ENCODE measurements at regions not wholly inside any gene's neighbourhood (a gene's known extent, or its start where the extent isn't known, plus 50 kb on each side); places are given as distances from the start of the nearest gene placed in this dataset.

- DNase-seq: no peak
Observed at GRCh38 chr4:22910200-22910599, 217.5 kb downstream of the GBA3 start.

- DNase-seq: no peak
Observed at GRCh38 chr4:22906045-22906444, 213.3 kb downstream of the GBA3 start.

- no peak for DNase-seq
Observed at GRCh38 chr4:22903913-22904312, 211.2 kb downstream of the GBA3 start.

- no peak for DNase-seq
Observed at GRCh38 chr4:22901631-22902030, 208.9 kb downstream of the GBA3 start.

- no peak for DNase-seq
Observed at GRCh38 chr4:22900876-22901275, 208.1 kb downstream of the GBA3 start.

GRCh38 chr4:22897520-22898108 is 204.9 kb downstream of the GBA3 start:
- no peak for DNase-seq

GRCh38 chr4:22895482-22895881 is 202.7 kb downstream of the GBA3 start:
- DNase-seq: no peak

- no peak for DNase-seq
Observed at GRCh38 chr4:22884157-22884556, 191.4 kb downstream of the GBA3 start.

GRCh38 chr4:22881411-22881810 is 188.7 kb downstream of the GBA3 start:
- DNase-seq: no peak

GRCh38 chr4:22877486-22878052 is 184.8 kb downstream of the GBA3 start:
- no peak for DNase-seq

- DNase-seq: no peak
Observed at GRCh38 chr4:22876270-22876669, 183.5 kb downstream of the GBA3 start.

- DNase-seq: no peak
Observed at GRCh38 chr4:22875587-22876257, 183.0 kb downstream of the GBA3 start.

- DNase-seq: no peak
Observed at GRCh38 chr4:22874334-22874912, 181.7 kb downstream of the GBA3 start.

- DNase-seq: no peak
Observed at GRCh38 chr4:22873899-22874298, 181.2 kb downstream of the GBA3 start.

GRCh38 chr4:22870847-22871449 is 178.2 kb downstream of the GBA3 start:
- no peak for DNase-seq

GRCh38 chr4:22869235-22869634 is 176.5 kb downstream of the GBA3 start:
- no peak for DNase-seq

All from CD4-positive, alpha-beta T cell treated with Interleukin-15 for 1 hour (primary cell).